ENCODE measurements at regions not wholly inside any gene's neighbourhood (a gene's known extent, or its start where the extent isn't known, plus 50 kb on each side); places are given as distances from the start of the nearest gene placed in this dataset.

DNA sequence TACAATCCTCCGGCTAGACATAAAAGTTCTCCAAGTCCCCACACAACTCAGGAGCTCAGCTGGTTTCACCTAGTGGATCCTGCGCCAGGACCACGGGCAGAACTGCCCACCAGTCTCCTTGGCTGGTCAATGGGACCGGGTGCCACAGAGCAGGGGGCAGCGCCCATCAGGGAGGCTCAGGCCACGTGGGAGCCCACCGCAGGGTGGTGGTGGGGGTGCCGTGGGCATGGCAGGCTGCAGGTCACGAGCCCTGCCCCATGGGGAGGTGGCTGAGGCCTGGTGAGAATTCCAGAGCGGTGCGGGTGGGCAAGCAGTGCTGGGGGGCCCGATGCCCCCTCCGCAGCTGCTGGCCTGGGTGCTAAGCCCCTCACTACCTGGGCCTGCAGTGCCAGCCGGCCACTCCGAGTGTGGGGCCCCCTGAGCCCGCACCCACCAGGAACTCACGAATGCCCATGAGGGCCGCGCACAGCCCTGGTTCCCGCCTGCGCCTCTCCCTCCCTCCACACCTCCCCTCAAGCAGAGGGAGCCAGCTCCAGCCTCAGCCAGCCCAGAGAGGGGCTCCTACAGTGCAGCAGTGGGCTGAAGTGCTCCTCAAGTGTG lies 1091.9 kb upstream of the TENM4 start:
- DNase-seq = no peak

DNA sequence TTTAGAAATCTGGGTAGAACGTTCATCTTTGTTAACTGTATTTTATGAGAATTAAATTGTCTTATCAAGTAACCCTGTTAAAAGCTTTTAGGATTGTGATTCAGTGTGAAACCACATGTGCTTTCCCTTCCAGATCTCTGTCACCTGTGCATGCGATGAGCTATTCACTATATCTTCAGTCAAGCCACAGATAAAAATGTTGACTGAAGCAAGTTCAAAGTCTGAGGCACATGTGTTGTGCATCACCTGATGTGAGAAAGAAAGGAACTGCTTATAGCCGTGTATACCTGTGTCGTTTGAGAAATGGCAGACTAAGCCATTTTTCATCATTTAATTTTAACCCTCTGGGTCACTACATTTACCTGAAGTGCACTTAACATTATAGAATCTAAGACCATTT lies 1088.9 kb upstream of the TENM4 start:
- DNase-seq = no peak

DNA sequence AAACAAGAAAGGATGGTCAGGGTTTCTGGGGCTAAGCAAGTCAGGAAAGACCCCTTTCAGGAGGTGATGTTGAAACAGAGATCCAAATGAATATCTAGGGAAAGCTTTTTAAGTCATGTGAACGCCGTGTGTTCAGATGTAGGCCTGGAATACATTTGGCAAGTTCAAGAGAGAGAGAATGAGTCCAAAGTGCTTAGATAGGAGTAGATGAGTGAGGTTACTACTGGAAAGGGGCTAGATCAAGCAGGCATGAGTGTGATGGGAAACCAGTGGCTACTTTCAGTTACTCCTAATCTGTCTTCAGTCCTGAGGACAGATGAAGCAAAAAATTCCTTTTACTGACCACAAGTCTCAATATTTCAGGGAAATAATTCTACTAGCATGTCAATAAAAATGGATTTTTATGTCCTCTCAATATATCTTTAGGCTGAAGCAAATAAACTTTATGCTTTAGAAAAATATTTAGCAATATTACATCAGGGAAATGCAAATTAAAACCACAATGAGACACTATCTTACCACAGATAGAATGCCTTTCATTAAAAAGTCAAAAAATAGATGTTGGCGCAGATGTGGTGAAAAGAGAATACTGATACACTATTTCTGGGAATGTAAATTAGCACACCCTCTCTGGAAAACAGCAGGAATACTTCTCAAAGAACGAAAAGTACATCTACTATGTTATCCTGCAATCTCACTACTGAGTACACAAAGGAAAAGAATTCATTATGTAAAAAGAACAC lies 1085.0 kb upstream of the TENM4 start:
- no peak for DNase-seq

DNA sequence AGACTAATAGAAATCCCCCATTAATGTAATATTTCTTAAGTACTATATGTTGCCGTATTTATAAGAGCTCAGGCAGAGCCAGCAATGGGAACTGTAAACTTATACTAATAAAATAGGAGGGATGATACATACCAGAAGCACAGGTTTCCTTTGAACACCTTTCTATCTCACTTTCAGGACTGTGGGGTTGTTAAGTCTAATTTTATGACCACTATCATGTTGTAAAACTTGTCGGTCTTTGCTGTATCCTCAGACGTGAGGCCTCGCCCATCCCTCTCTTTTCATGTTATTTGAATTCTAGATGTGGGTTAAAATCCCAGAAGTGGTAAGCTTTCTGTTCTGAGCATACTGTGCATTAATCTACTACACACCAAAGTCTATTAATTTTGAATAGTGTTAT lies 1083.5 kb upstream of the TENM4 start:
- no peak for DNase-seq

DNA sequence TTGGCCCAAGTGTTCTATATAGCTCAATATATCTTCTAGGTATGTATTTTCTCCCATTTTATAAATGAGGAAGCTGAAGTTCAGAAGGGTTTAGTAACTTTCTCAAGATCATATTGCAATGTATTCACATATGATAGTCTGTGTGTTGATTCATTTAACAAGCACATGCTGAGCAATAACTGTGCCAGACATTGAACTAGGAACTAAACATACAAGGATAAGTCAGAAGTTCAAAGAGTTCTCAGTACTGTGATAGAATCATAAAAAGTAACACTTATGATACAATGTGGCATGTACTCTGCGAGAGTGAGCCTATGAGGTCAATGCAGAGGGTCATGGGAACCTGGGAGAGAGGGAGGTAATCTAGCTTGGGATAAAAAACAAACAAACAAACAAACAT lies 1082.2 kb upstream of the TENM4 start:
- no peak for DNase-seq

DNA sequence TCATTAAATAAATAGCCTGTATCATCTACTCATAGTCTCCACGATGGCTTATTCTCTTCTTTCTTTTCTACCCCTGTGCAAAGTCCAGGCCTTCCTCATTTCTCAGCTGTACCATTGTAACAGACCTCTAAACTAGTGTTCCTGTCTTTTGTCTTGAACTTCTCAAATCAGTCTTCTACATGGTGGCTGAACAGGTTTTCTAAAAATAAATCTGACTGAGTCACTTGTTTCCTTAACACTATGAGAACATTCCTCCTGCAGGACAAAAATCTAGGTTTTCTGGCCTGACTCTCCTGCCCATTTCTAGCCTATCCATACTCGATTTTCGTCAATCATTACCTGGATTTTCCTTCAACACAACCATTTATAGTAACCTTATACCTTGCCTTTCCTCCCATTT lies 1080.8 kb upstream of the TENM4 start:
- no peak for DNase-seq

DNA sequence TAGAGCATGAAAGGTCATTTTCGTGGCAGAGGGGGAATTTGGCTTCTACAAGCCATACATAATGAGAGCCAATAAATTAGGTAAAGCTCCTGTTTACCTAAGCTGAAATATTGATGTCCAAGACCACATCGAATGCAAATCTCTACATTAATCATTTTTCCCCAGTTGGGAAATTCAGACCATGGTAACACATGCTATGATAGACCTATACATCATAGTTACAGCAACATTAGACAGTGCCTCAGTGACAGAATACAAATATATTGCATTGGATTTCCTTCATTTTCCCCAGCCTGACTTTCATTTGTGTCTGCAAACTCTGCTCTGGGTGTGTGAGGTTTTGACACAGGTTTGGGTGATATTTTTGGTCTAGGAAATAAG lies 1079.7 kb upstream of the TENM4 start:
- no peak for DNase-seq

DNA sequence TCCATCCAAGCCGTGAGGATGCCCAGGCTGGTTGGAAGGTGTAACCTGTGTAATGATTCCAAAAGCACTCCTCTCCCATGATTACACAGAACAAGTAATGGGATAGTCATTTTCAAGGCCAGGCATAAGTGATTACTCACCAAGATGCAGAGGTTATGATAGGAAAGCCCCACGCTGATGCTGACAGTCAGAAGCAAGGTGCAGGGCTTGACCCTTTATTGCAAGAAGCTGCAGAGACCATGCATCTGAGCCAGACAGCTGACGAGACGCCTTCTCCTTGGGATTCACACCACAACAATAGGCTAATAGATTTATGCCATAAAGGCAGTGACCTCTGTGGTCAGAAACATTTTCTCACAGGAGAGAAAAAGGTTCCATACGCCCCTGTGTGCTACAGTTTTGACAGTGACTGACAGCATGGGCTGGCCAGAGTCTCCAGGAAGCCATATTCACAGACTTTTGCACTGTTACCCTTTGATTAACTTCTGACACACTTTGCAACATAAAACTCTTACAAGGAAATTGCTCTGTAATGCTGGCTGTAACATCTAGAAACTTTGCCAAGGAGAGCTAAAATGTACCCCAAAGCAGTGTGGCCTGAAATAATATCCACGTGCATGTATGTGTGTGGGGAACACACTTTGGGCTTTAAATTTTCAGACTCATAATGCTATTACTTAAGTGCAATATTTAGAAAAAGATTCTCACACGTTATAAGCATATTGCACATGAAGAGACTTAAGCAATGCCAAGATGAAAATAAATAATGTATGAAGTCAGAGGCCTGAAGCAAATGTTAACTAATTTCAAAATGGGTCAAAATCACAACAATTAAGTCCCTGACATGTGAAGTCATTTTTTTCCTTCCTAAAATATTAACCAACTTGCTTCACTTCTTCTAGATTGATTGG lies 1079.0 kb upstream of the TENM4 start:
- no peak for DNase-seq

DNA sequence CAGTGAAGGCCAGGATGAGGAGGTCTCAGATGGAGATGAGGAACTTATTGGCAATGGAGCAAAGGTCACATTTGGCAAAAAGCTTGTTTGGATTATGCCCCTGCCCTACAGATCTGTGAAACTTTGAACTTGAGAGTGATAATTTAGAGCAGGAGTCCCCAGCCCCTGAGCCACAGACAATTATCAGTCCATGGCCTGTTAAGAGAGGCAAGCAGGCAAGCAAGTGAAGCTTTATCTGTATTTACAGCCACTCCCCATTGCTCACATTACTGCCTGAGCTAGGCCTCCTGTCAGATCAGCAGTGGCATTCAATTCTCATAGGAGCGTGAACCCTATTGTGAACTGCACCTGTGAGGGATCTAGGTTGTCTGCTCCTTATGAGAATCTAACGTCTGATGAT lies 1076.9 kb upstream of the TENM4 start:
- DNase-seq = no peak

DNA sequence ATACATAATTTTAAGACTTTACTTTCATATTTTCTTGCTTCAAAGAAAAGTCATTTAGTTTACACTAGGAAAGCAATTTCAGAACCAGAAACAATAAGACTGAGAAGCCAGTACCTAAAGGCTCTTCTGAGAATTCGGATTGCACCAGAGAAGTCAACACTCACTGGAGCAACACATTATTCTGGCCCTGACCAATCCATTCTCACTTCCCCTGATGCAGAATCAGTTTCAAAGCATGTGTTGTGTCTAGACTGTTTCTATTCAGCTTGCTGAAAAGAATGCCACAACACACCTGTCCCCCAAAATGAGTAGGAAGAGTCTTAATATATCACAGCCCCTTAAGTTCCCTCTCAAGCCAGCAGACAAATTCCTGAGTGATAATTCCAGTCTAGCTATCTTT lies 1074.3 kb upstream of the TENM4 start:
- no peak for DNase-seq

DNA sequence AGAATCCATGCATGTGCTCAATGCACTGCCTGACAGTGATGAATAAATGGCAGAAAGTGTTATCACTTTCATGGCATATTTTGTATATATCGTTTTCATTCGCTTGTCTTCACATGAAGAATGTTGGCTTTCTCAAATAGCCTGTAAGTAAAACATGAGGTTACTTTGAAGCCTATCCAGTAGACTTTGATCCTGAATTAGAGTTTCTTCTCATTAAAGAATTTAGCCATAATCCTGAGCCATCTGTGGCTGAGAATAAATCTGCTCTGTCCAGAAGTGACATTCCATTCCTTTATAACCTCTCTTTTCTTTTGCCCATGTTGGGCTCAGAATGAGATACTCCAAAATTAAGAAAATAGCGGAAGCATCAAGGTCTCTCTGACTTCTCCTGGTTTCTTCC lies 1071.7 kb upstream of the TENM4 start:
- DNase-seq = no peak

DNA sequence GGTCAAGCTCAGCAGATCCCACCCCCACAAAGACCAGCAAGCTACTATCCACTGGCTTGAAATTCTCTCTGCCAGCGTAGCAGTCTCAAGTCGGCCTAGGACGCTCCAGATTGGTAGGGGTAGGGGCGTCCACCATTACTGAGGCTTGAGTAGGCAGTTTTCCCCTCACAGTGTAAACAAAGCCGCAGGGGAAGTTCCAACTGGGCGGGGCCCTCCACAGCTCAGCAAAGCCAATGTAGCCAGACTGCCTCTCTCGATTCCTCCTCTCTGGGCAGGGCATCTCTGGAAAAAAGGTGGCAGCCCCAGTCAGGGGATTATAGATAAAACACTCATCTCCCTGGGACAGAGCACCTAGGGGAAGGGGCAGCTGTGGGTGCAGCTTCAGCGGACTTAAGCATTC lies 1064.9 kb upstream of the TENM4 start:
- DNase-seq = no peak

DNA sequence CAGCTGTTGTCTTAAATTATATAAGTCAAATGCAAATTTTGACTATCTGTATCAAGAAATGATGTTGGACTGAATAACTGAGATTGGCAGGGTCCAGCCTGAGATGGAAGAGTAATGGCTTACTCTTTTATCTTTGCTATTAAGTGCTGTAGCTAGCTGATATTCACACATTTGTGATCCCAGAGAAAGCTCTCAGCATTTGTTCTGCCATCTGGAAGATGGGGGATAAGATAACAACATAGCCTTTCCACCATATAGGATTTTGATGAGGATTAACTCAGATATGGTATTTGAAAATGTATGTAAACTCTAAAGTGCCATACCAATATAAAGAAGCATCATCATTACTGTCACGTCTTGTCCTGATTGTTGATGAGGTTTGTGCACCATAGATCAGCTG lies 1063.2 kb upstream of the TENM4 start:
- DNase-seq = no peak

DNA sequence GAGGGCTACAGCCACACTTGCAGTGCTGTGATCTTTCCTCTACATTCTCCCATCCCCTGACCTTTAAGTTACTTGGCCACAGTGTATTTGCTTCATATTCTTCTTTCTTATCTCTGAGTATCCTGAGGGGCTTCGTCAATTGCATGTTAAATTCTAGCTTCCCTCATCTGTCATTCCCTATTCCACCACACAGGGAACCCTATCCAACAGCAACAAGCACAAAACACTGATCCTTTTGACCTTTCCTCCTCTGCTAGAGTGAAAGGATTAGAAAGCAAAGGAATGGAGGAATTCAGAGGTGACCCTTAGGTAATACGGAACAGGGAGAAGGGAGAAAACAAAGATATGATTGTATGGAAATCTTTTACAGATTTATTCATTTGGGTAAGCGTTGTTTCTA lies 1061.7 kb upstream of the TENM4 start:
- no peak for DNase-seq

DNA sequence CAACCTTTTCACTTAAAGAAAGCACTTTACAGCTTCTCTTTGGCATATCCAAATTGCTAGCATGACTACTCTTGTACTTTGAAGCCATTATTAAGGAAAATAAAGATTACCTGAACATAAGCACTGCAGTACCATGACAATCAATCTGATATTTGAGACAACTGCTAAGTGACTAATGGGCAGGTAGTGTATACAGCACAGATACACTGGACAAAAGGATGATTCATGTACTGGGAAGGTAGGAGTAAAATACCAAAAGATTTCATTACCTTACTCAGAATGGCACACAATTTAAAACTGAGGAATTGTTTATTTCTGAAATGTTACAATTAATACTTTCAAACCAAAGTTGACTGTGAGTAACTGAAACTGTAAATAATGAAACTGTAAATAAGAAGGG lies 1054.3 kb upstream of the TENM4 start:
- DNase-seq = no peak

DNA sequence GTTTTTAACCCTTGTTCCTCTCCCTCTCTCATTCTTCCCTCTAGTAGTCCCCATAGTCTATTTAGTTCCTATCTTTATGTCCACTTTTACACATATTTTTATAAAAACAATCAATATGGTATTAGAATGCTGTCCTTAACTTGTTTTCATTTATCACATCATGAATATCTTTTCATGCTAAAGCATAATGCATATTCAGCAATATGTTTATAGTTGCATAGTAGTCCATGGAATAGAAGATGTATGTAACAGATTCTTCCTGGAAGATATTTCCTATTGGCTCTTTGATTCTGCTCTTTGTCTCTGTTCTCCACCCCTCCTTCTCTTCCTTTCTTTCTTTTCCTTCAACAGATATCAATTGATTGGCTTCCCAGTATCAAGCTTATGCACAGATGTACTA lies 1047.1 kb upstream of the TENM4 start:
- no peak for DNase-seq

DNA sequence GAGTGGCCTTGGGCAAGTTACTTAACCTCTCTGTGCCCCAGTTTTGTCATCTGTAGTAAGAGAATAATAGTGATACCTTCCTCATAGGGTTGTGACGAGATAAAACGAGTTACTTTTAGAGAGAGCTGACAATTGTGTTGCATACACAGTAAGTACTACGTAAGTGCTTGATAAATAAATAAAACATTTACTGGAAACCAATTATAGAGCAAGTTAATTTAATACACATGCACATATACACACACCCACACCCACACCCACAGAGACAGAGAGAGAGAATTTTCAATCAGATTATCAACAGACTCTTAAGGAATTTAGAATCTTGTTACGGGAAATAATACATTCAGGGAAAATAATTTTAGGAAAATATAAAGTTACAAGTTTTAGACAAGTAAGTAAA lies 1045.8 kb upstream of the TENM4 start:
- DNase-seq = no peak

DNA sequence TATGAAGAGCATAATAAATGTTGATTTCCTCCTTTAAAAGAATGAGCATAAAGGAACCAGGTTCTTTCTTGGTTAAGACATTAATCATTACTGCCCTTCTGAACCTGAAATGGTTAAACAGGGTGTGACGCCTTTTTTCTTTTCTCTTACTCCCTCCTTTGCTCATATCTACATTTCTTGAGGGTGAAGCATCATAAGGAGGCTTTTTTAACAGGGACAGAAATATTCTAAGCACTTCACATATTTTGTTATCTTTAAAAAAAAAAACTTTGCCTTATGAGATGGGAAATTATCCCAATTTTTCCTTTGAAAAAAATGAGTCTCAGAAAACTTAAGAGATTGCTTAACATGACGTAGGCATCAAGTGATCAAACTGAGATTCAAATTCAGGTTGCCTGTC lies 1036.3 kb upstream of the TENM4 start:
- DNase-seq = no peak

DNA sequence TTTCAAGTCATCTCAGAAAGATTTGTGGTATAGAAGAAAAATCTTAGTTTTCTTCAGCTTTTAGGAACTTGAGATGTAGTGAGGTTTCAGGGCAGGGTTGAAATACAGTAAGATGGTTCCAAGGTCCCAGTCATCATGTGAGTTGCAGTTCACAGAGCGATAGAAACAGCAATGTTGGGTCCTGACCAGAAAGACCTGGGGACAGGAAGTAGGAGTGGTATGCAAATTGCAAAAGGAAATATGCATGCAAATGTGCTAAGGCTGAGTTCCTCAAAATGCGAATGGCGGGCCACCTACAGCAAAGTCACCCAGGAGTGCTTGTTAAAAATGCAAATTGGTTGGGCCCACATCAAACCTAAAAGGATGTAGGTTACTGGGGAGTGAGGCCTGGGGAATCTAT lies 1032.7 kb upstream of the TENM4 start:
- no peak for DNase-seq

DNA sequence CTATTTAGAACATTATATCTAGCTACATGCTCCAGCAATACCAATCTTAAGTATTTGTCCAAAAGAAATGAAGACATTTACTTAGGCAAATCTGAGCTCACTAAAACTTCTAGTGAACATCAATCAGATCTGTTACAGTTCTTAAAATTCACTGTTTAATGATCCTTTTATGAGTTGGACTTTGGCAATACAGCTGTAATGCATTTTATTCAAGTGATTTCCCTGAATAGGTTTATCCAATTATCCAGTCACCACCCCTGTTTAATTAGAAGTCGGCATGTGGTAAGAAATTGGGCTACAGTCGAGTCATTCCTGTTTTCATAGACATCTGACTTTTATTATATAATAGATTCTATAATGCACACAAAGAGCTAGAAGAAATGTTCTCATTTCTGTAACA lies 1029.0 kb upstream of the TENM4 start:
- DNase-seq = no peak

DNA sequence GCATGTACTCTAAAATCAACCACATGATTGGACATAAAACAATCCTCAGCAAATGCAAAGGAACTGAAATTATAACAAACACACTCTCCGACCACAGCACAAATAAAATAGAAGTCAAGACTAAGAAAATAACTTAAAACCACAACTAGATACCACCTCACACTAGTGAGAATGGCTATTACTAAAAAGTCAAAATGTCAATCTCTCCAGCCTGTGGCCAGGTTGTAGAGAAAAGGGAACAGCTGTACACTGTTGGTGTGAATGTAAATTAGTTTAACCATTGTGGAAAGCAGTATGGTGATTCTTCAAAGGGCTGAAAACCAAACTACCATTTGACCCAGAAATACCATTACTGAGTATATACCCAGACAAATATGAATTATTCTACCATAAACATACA lies 1025.7 kb upstream of the TENM4 start:
- no peak for DNase-seq

DNA sequence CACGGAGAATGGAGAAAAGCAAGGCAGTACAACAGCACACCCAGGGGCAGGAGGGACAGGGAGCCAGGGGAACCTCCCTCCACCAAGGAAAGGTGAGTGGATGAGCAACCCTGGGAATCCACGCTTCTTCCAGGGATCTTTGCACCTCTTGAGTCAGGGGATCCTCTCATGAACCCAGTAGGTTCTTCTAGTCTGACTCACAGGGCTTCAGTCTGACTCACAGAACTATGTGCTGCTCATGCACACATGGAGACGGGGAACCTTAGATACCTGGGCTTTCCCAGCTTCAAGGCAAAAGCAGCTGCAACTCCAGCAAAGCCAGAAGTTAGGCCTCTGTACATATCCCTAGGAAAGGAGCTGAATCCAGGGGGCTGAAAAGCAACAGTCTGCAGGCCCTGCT lies 1021.4 kb upstream of the TENM4 start:
- no peak for DNase-seq

DNA sequence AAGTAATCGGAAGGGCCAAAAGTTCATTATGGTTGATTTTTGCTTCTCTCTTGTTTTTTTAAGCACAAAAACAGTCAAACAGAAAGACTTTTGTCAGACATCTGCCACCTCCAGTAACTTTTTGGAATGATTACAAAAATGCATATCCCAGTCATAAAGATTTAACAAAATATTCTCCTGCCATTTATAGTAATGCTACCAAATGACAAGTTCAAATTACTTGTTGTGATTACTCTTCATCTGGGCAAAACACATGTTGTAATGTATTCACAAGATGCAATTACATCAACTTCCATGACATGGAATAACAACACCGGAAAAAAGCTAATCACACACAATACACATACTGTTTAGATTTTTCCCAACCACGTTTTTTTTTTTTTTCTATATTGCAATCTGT lies 1017.5 kb upstream of the TENM4 start:
- no peak for DNase-seq

DNA sequence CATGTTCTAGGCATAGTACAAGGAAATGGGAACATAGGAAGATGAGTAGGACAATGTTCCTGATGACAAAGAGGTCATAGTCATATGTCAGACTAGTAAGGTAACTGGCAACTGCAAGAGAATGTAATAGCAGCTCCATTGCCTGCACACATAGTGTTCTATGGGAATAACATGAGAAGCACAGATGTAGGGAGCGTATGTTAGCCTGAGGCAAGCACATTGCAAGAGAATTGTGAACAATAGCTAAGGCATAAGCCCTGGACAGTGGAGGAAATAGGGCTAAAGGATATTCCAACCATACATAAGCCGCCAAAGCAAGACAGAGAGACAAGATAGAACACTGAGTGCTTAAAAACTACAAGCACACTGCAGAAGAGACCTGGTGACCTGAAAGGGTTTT lies 1017.0 kb upstream of the TENM4 start:
- no peak for DNase-seq

Data from activated effector memory CD4-positive, alpha-beta T cell treated with anti-CD3 and anti-CD28 coated beads, Interleukin-2, amount 50 U/mL, for 16 hours (primary cell).